ENCODE measurements at regions not wholly inside any gene's neighbourhood (a gene's known extent, or its start where the extent isn't known, plus 50 kb on each side); places are given as distances from the start of the nearest gene placed in this dataset.

DNA sequence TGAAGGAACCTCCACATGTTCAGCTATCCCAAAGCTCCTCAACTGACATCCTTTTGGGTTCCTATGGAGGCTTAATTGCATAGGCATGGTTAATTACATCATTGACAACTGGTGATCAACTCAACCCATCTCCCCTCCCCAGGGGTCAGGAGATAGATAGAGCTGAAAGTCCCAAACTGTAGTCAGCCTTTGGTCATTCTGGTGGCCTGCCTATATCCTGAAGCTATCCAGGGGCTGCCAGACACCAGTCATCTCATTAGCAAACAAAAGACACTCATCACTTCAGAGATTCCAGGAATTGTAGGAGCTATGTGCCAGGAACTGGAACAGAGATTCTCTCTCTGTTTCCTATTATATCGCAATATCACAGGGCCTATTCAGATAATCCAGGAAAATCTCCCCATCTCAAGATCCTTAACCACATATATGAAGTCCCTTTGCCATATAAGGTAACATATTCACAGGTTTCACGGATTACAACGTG is 646.5 kb upstream of the GRAMD2B start:
- H3K27ac ChIP-seq: no peak overlapping the region

GRCh38 chr5:125778791-125779190 is 644.4 kb upstream of the GRAMD2B start:
- no peak for DNase-seq (ENCODE audit: low spot score in 2 of 2)
- WGBS: 90% methylated on average over 4 of the region's 4 CpGs
- no peak overlapping the region for H3K27ac ChIP-seq
- no peaks in the 10 kb centered on the region for H3K4me1 ChIP-seq
- no peaks in the 10 kb centered on the region for H3K36me3 ChIP-seq
- no peak for TF ChIP-seq POLR2A (IDR thresholded peaks at IDR 0.05)
- no peak for TF ChIP-seq CTCF (IDR thresholded peaks at IDR 0.05)
- TF ChIP-seq POLR2AphosphoS5 (IDR thresholded peaks at IDR 0.05): no peak
- no peak for TF ChIP-seq EP300 (IDR thresholded peaks at IDR 0.05)
- no peaks in the 10 kb centered on the region for H3K9me3 ChIP-seq
- no peak overlapping the region for H3K4me3 ChIP-seq
- no peaks in the 10 kb centered on the region for H3K27me3 ChIP-seq

More for the DNA sequence above, 646.5 kb upstream of the GRAMD2B start:
- H3K27me3 ChIP-seq: no peaks in the 10 kb centered on the region
- 92% methylated on average over 3 of the region's 3 CpGs for WGBS
- DNase-seq (ENCODE audit: low spot score in 2 of 2): no peak
- H3K9me3 ChIP-seq: no peaks in the 10 kb centered on the region
- H3K4me1 ChIP-seq: no peaks in the 10 kb centered on the region
- no peak overlapping the region for H3K4me3 ChIP-seq
- no peaks in the 10 kb centered on the region for H3K36me3 ChIP-seq
- TF ChIP-seq EP300 (IDR thresholded peaks at IDR 0.05) (no peak), POLR2AphosphoS5 (IDR thresholded peaks at IDR 0.05) (no peak), POLR2A (IDR thresholded peaks at IDR 0.05) (no peak), CTCF (IDR thresholded peaks at IDR 0.05) (no peak)

DNA sequence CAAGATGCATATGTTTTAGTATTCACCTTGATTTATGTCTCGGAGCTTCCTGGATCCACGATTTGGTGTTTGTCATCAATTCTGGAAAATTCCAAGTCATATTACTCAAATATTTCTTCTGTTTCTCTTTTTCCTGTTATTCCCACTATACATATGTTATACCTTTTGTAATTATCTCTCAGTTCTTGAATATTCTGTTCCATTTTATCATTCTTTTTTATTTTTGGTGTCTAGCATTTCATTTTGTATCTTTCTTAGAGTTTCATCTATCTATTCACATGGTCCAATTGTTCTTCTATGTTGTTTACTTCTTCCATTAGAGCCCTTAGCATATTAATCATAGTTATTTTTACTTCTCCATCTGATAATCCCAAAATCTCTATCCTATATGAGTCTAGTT is 637.8 kb upstream of the GRAMD2B start:
- no peak overlapping the region for H3K4me3 ChIP-seq
- no peak for DNase-seq (ENCODE audit: low spot score in 2 of 2)
- H3K27me3 ChIP-seq: no peaks in the 10 kb centered on the region
- no peaks in the 10 kb centered on the region for H3K4me1 ChIP-seq
- TF ChIP-seq POLR2AphosphoS5 (IDR thresholded peaks at IDR 0.05) (no peak), POLR2A (IDR thresholded peaks at IDR 0.05) (no peak), EP300 (IDR thresholded peaks at IDR 0.05) (no peak), CTCF (IDR thresholded peaks at IDR 0.05) (no peak)
- H3K27ac ChIP-seq: no peak overlapping the region
- H3K36me3 ChIP-seq: no peaks in the 10 kb centered on the region
- 83% methylated on average over 2 of the region's 2 CpGs for WGBS
- no peaks in the 10 kb centered on the region for H3K9me3 ChIP-seq

DNA sequence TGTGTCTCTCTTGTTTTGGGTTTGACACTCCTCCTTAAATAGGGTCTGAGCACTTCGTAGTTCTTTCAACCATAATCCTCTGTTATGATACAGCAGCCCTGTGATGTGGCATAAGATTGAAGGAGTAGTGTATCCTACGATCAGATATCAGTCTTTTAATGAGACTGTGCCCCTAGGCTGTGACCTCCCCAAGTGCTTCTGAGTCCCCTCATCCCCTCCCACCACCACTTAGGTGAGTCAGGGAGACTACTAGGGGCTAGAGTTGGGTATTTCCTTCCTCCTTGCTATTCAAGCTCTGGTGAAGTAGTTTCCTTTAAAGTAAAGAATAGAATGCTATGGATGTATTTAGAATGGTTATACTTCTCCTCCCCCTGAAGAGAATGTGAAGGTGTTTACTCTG is 637.2 kb upstream of the GRAMD2B start:
- Histone ChIP-seq H3K9me3 (no peaks in the 10 kb centered on the region), H3K27ac (no peak overlapping the region), H3K27me3 (no peaks in the 10 kb centered on the region), H3K4me1 (no peaks in the 10 kb centered on the region), H3K4me3 (no peak overlapping the region), H3K36me3 (no peaks in the 10 kb centered on the region)
- no peak for TF ChIP-seq POLR2A (IDR thresholded peaks at IDR 0.05)
- no peak for TF ChIP-seq CTCF (IDR thresholded peaks at IDR 0.05)
- no peak for TF ChIP-seq POLR2AphosphoS5 (IDR thresholded peaks at IDR 0.05)
- no peak for TF ChIP-seq EP300 (IDR thresholded peaks at IDR 0.05)
- DNase-seq (ENCODE audit: low spot score in 2 of 2): no peak
- WGBS: 62% methylated on average over 2 of the region's 2 CpGs

DNA sequence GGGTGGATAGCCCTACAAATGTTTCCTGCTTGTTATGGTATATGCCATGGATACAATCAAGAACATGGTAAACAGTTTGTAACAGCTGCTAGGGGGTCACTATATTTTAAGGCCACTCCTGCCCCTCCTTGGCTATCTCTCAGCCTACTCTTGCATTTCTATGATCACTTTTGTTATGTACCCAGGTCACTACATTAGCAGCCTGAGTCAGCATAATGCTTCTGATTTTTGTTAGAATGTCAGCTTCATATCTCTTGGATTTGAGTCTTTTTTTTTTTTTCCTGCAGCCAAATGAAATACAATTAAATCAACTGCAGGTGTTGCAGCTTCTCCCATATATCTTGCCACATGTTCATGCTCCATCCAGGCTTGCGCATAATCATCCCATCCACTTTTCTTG is 629.7 kb upstream of the GRAMD2B start:
- no peak for DNase-seq (ENCODE audit: low spot score in 2 of 2)
- no peak overlapping the region for H3K4me3 ChIP-seq
- H3K4me1 ChIP-seq: no peaks in the 10 kb centered on the region
- no peak overlapping the region for H3K27ac ChIP-seq
- no peak for TF ChIP-seq EP300 (IDR thresholded peaks at IDR 0.05)
- no peak for TF ChIP-seq POLR2A (IDR thresholded peaks at IDR 0.05)
- no peak for TF ChIP-seq POLR2AphosphoS5 (IDR thresholded peaks at IDR 0.05)
- TF ChIP-seq CTCF (IDR thresholded peaks at IDR 0.05): no peak
- H3K27me3 ChIP-seq: no peaks in the 10 kb centered on the region
- 100% methylated on average over 1 of the region's 1 CpG for WGBS
- no peaks in the 10 kb centered on the region for H3K9me3 ChIP-seq
- no peaks in the 10 kb centered on the region for H3K36me3 ChIP-seq

Measured in suprapubic skin (tissue), 4 donors.